ENCODE measurements at regions not wholly inside any gene's neighbourhood (a gene's known extent, or its start where the extent isn't known, plus 50 kb on each side); places are given as distances from the start of the nearest gene placed in this dataset.
"Not testable (repeated sequence)": the region's sequence is repeated elsewhere in the genome, so short reads cannot be mapped to it uniquely, and the experiment has no call there.

- Mint-ChIP-seq H3K27ac (no peak overlapping the region), H3K36me3 (no peaks in the 10 kb centered on the region), H3K4me3 (no peak overlapping the region), H3K27me3 (ENCODE audit: low read depth in 2 of 2) (peaks cover 8 to 21% of the 10 kb centered on the region in 2 donors), H3K9me3 (peaks cover 0 to 2% of the 10 kb centered on the region in 2 donors), H3K4me1 (no peaks in the 10 kb centered on the region)
- peaks cover 4% of the 10 kb centered on the region for H3K9me3 ChIP-seq (ENCODE audit: control insufficient read depth, insufficient read depth, low read length)
- no peak overlapping the region for H3K27ac ChIP-seq (ENCODE audit: low read length)
- DNase-seq (no peak), ATAC-seq (no peak)
- 78% methylated on average over 3 of the region's 3 CpGs for WGBS (ENCODE audit: insufficient coverage)
- no peak for TF ChIP-seq CTCF (IDR thresholded peaks at IDR 0.05)
- no peaks in the 10 kb centered on the region for H3K4me1 ChIP-seq (ENCODE audit: control insufficient read depth, insufficient read depth, low read length)
- intact Hi-C loops (cut with micrococcal nuclease): no loop called here
- H3K27me3 ChIP-seq (ENCODE audit: control insufficient read depth, insufficient read depth, low read length): no peaks in the 10 kb centered on the region
- H3K4me3 ChIP-seq (ENCODE audit: low read length): no peak overlapping the region
- no peaks in the 10 kb centered on the region for H3K36me3 ChIP-seq (ENCODE audit: control insufficient read depth, insufficient read depth, low read length)
Observed at GRCh38 chr5:71929003-71929402, 178.3 kb upstream of the MAP1B start.

- H3K27ac ChIP-seq (ENCODE audit: low read length); H3K9me3 ChIP-seq (ENCODE audit: control insufficient read depth, insufficient read depth, low read length); H3K4me1 ChIP-seq (ENCODE audit: control insufficient read depth, insufficient read depth, low read length); H3K4me1 Mint-ChIP-seq; H3K27me3 ChIP-seq (ENCODE audit: control insufficient read depth, insufficient read depth, low read length); H3K36me3 ChIP-seq (ENCODE audit: control insufficient read depth, insufficient read depth, low read length); H3K27ac Mint-ChIP-seq; DNase-seq; ATAC-seq; H3K4me3 Mint-ChIP-seq; H3K9me3 Mint-ChIP-seq; intact Hi-C loops (cut with micrococcal nuclease); H3K4me3 ChIP-seq (ENCODE audit: low read length); H3K36me3 Mint-ChIP-seq: not testable (repeated sequence)
- peaks cover 8 to 21% of the 10 kb centered on the region in 2 donors for H3K27me3 Mint-ChIP-seq (ENCODE audit: low read depth in 2 of 2)
Observed at GRCh38 chr5:71930554-71930953, 176.7 kb upstream of the MAP1B start.

- ATAC-seq: no peak
- 63% methylated on average over 1 of the region's 1 CpG for WGBS (ENCODE audit: insufficient coverage)
- no peaks in the 10 kb centered on the region for H3K36me3 ChIP-seq (ENCODE audit: control insufficient read depth, insufficient read depth, low read length)
- no peaks in the 10 kb centered on the region for H3K4me1 Mint-ChIP-seq
- no peaks in the 10 kb centered on the region for H3K4me1 ChIP-seq (ENCODE audit: control insufficient read depth, insufficient read depth, low read length)
- no peak overlapping the region for H3K27ac ChIP-seq (ENCODE audit: low read length)
- H3K36me3 Mint-ChIP-seq: no peaks in the 10 kb centered on the region
- H3K9me3 ChIP-seq (ENCODE audit: control insufficient read depth, insufficient read depth, low read length): peaks cover 4% of the 10 kb centered on the region
- no peak for DNase-seq
- TF ChIP-seq CTCF (IDR thresholded peaks at IDR 0.05): no peak
- H3K27ac Mint-ChIP-seq: no peak overlapping the region
- H3K4me3 ChIP-seq (ENCODE audit: low read length): no peak overlapping the region
- no peak overlapping the region for H3K4me3 Mint-ChIP-seq
- intact Hi-C loops (cut with micrococcal nuclease): no loop called here
- peaks cover 0 to 6% of the 10 kb centered on the region in 2 donors for H3K9me3 Mint-ChIP-seq
- no peaks in the 10 kb centered on the region for H3K27me3 ChIP-seq (ENCODE audit: control insufficient read depth, insufficient read depth, low read length)
- peaks cover 8 to 15% of the 10 kb centered on the region in 2 donors for H3K27me3 Mint-ChIP-seq (ENCODE audit: low read depth in 2 of 2)
Observed at GRCh38 chr5:71932131-71932654, 175.1 kb upstream of the MAP1B start.

- no peaks in the 10 kb centered on the region for H3K4me1 ChIP-seq (ENCODE audit: control insufficient read depth, insufficient read depth, low read length)
- Mint-ChIP-seq H3K9me3 (peaks cover 0 to 6% of the 10 kb centered on the region in 2 donors), H3K27ac (no peak overlapping the region), H3K36me3 (no peaks in the 10 kb centered on the region), H3K4me3 (no peak overlapping the region), H3K4me1 (no peaks in the 10 kb centered on the region), H3K27me3 (ENCODE audit: low read depth in 2 of 2) (peaks cover 3 to 11% of the 10 kb centered on the region in 2 donors)
- 58% methylated on average over 8 of the region's 8 CpGs for WGBS (ENCODE audit: insufficient coverage)
- no peak overlapping the region for H3K27ac ChIP-seq (ENCODE audit: low read length)
- no peak overlapping the region for H3K4me3 ChIP-seq (ENCODE audit: low read length)
- ATAC-seq: no peak
- no peak for DNase-seq
- no peaks in the 10 kb centered on the region for H3K27me3 ChIP-seq (ENCODE audit: control insufficient read depth, insufficient read depth, low read length)
- no peaks in the 10 kb centered on the region for H3K9me3 ChIP-seq (ENCODE audit: control insufficient read depth, insufficient read depth, low read length)
- no peak for TF ChIP-seq CTCF (IDR thresholded peaks at IDR 0.05)
- intact Hi-C loops (cut with micrococcal nuclease): no loop called here
- H3K36me3 ChIP-seq (ENCODE audit: control insufficient read depth, insufficient read depth, low read length): no peaks in the 10 kb centered on the region
Observed at GRCh38 chr5:71932655-71933338, 174.5 kb upstream of the MAP1B start.
